HepG2 (cell line): ENCODE measurements at regions not wholly inside any gene's neighbourhood (a gene's known extent, or its start where the extent isn't known, plus 50 kb on each side); places are given as distances from the start of the nearest gene placed in this dataset.

Experiments used
- ATAC-seq: fragments of 200-7000 bp; cut with Tn5 transposase; 3 replicates; pipeline ENCODE4 v1.9.1; 2020; ENCODE audit warnings: mild to moderate bottlenecking, moderate library complexity
- BruUV-seq: library from RNA; stranded (reverse); fragments of 400-500 nt; replicated peaks from 2 replicates; lab custom pipeline; 2021; lab: Mats Ljungman, UMichigan
- CTCF ChIA-PET: fragments of 300-600 bp; formaldehyde crosslinking; extraction: SDS; loops from one replicate; lab custom pipeline; 2021; ENCODE audit warnings: low total read pairs, inconsistent platforms, low intra/inter-chr PET ratio; lab: Yijun Ruan, JAX
- POLR2A ChIA-PET: fragments of 350-600 bp; sonication (Branson Sonifier 250); formaldehyde crosslinking; loops from one replicate; lab custom pipeline; 2020; ENCODE audit warnings: antibody characterized with exemption, inconsistent platforms; lab: Yijun Ruan, JAX
- DNase-seq: peaks from one replicate; pipeline ENCODE4 v3.0.0-alpha.2; 2015; ENCODE audit warnings: low spot score
- FAIRE-seq: peaks from 3 replicates; lab custom pipeline; 2011; peaks lifted over from hg19 to GRCh38; lab: Jason Lieb, UNC
- H2AFZ ChIP-seq: one replicate; pipeline ENCODE4 v1.6.1; 2011; ENCODE audit warnings: low read length, inconsistent platforms
- H3K27ac ChIP-seq: fragments of 300-600 bp; 3 replicates; pipeline ENCODE4 v1.8.0; 2011; ENCODE audit warnings: mixed run types, mild to moderate bottlenecking, mixed read lengths, low read length, inconsistent platforms; ENCODE audit not compliant: insufficient read depth; ENCODE audit errors: extremely low read length
- H3K27me3 ChIP-seq, 2 experiments: fragments of 200-600 bp in 1 of 2; 2 replicates in 1 of 2; 3 replicates in 1 of 2; pipeline versions ENCODE4 v1.6.0 to v1.8.0; 2011; ENCODE audit warnings: low read length in 2 of 2, mild to moderate bottlenecking in 2 of 2, moderate library complexity in 2 of 2, inconsistent platforms in 1 of 2; ENCODE audit not compliant: insufficient read depth in 2 of 2, control insufficient read depth in 1 of 2
- H3K36me3 ChIP-seq, 2 experiments: fragments of 200-600 bp in 1 of 2; replicated peaks in 1 of 2; 2 replicates in 1 of 2; 3 replicates in 1 of 2; pipeline versions ENCODE4 v1.5.1 to v1.8.0; 2011; ENCODE audit warnings: low read length in 2 of 2, inconsistent platforms in 1 of 2; ENCODE audit not compliant: insufficient read depth in 2 of 2, control insufficient read depth in 1 of 2
- H3K4me1 ChIP-seq: 2 replicates; pipeline ENCODE4 v1.5.1; 2012; ENCODE audit warnings: low read length, inconsistent platforms; ENCODE audit not compliant: insufficient read depth
- H3K4me2 ChIP-seq: 2 replicates; pipeline ENCODE4 v1.6.0; 2011; ENCODE audit warnings: low read depth, low read length, inconsistent platforms
- H3K4me3 ChIP-seq, 3 experiments: fragments of 200-600 bp in 1 of 3; sonication (generic), shearing (Covaris generic) in 1 of 3; replicated peaks in 1 of 3; 2 replicates each; pipeline ENCODE4 v1.5.1; 2011 to 2016; ENCODE audit warnings: low read length in 3 of 3, inconsistent platforms in 2 of 3, low read depth in 2 of 3, mild to moderate bottlenecking in 2 of 3, control low read depth in 1 of 3, mixed read lengths in 1 of 3; ENCODE audit not compliant: insufficient read depth in 1 of 3
- H3K79me2 ChIP-seq: one replicate; pipeline ENCODE4 v1.6.1; 2011; ENCODE audit warnings: low read length, inconsistent platforms; ENCODE audit not compliant: insufficient read depth
- H3K9ac ChIP-seq: 2 replicates; pipeline ENCODE4 v1.6.0; 2011; ENCODE audit warnings: mild to moderate bottlenecking, low read depth, low read length, inconsistent platforms; ENCODE audit not compliant: insufficient read depth
- H3K9me3 ChIP-seq: 2 replicates; pipeline ENCODE4 v1.5.1; 2012; ENCODE audit warnings: mild to moderate bottlenecking, low read length
- H4K20me1 ChIP-seq: 2 replicates; pipeline ENCODE4 v1.6.0; 2011; ENCODE audit warnings: inconsistent platforms, mild to moderate bottlenecking, low read length, moderate library complexity; ENCODE audit not compliant: insufficient read depth
- ETS1 ChIP-seq: sonication (generic); formaldehyde crosslinking; IDR thresholded peaks from 2 replicates; pipeline ENCODE4 v1.4.0; 2020; ENCODE audit warnings: missing genetic modification reagents
- FOXO4 ChIP-seq: sonication (generic); formaldehyde crosslinking; conservative IDR thresholded peaks from 2 replicates; pipeline ENCODE4 v1.8.1; 2023; ENCODE audit warnings: missing genetic modification reagents
- SCMH1 ChIP-seq: sonication (generic); formaldehyde crosslinking; IDR thresholded peaks from 2 replicates; pipeline ENCODE4 v1.9.0; 2021; ENCODE audit warnings: missing genetic modification reagents, mild to moderate bottlenecking, borderline replicate concordance
- TEAD2 ChIP-seq: sonication (generic); formaldehyde crosslinking; IDR thresholded peaks from 2 replicates; pipeline ENCODE4 v1.9.0; 2021; ENCODE audit warnings: missing genetic modification reagents
- THAP9 ChIP-seq: sonication (generic); formaldehyde crosslinking; IDR thresholded peaks from 2 replicates; pipeline ENCODE4; 2020; ENCODE audit warnings: missing genetic modification reagents, mild to moderate bottlenecking, borderline replicate concordance
- ZBTB33 ChIP-seq: sonication (generic); formaldehyde crosslinking; IDR thresholded peaks from 2 replicates; pipeline ENCODE4 v1.4.0; 2020; ENCODE audit warnings: missing genetic modification reagents
- in situ Hi-C: cut with HindIII; loops from 2 replicates; pipeline ENCODE4 v1.10.0; 2017; ENCODE audit warnings: low pct_unique_long_range_greater_than_20kb; ENCODE audit not compliant: extremely low pct_ligation_motif_present
- intact Hi-C: fragments of 100-400 bp; cut with micrococcal nuclease; formaldehyde crosslinking; loops from one replicate; pipeline ENCODE4 v1.10.0; 2022; ENCODE audit not compliant: unreplicated experiment

- TF ChIP-seq SCMH1 (CRISPR knock-in tag) (no peak), ZBTB33 (CRISPR knock-in tag) (no peak), FOXO4 (CRISPR knock-in tag) (no peak), TEAD2 (CRISPR knock-in tag) (no peak), THAP9 (CRISPR knock-in tag) (no peak), ETS1 (CRISPR knock-in tag) (no peak)
Observed at GRCh38 chr10:44781131-44781530, 130.0 kb upstream of the TMEM72 start.

More at GRCh38 chr10:44781131-44781530, 130.0 kb upstream of the TMEM72 start:
- Histone ChIP-seq H3K36me3 (no peaks in the 10 kb centered on the region), H3K4me2 (no peak overlapping the region), H3K27ac (no peak overlapping the region), H3K4me3 (no peak overlapping the region), H3K27me3 (no peaks in the 10 kb centered on the region; a peak in 1 of 5 replicates), H4K20me1 (no peaks in the 10 kb centered on the region), H3K4me1 (no peaks in the 10 kb centered on the region), H3K9me3 (no peaks in the 10 kb centered on the region), H3K79me2 (no peaks in the 10 kb centered on the region), H3K9ac (no peak overlapping the region), H2AFZ (no peak overlapping the region)
- intact Hi-C loops: no loop called here
- in situ Hi-C loops: no loop called here
- DNase-seq (no peak), FAIRE-seq (no peak), ATAC-seq (no peak)
- no TSS peak for BruUV-seq
- ChIA-PET POLR2A (no interaction called here), CTCF (no interaction called here)
